ENCODE measurements at regions not wholly inside any gene's neighbourhood (a gene's known extent, or its start where the extent isn't known, plus 50 kb on each side); places are given as distances from the start of the nearest gene placed in this dataset.

GRCh38 chr14:105849933-105850626 lies 323.7 kb downstream of the TMEM121 start:
- TF ChIP-seq CTCF (IDR thresholded peaks at IDR 0.05): no peak
- no peak for TF ChIP-seq EZH2 (IDR thresholded peaks at IDR 0.05; ENCODE audit: borderline replicate concordance, insufficient read depth, low read depth, low read length, poor library complexity, severe bottlenecking)
